ENCODE measurements at regions not wholly inside any gene's neighbourhood (a gene's known extent, or its start where the extent isn't known, plus 50 kb on each side); places are given as distances from the start of the nearest gene placed in this dataset.

GRCh38 chr11:87463486-87464102, 425.9 kb downstream of the TMEM135 start:
- H3K4me3 ChIP-seq (ENCODE audit: low read length) = no peak overlapping the region
- peak; percentile 75 for TF ChIP-seq CTCF (IDR thresholded peaks at IDR 0.05; ENCODE audit: insufficient read depth, low read depth, low read length, missing control alignments)
- peak; percentile 80 for DNase-seq (ENCODE audit: low read depth)

GRCh38 chr11:87462171-87462570, 424.4 kb downstream of the TMEM135 start:
- H3K4me3 ChIP-seq (ENCODE audit: low read length) = no peak overlapping the region
- TF ChIP-seq CTCF (IDR thresholded peaks at IDR 0.05; ENCODE audit: insufficient read depth, low read depth, low read length, missing control alignments) = no peak
- no peak for DNase-seq (ENCODE audit: low read depth)

GRCh38 chr11:87460842-87461637, 423.3 kb downstream of the TMEM135 start:
- DNase-seq (ENCODE audit: low read depth) = no peak
- H3K4me3 ChIP-seq (ENCODE audit: low read length) = no peak overlapping the region
- no peak for TF ChIP-seq CTCF (IDR thresholded peaks at IDR 0.05; ENCODE audit: insufficient read depth, low read depth, low read length, missing control alignments)

- H3K4me3 ChIP-seq (ENCODE audit: low read length) = no peak overlapping the region
- no peak for TF ChIP-seq CTCF (IDR thresholded peaks at IDR 0.05; ENCODE audit: insufficient read depth, low read depth, low read length, missing control alignments)
- DNase-seq (ENCODE audit: low read depth) = no peak
These were observed 422.5 kb downstream of the TMEM135 start for GRCh38 chr11:87460279-87460678.

- DNase-seq (ENCODE audit: low read depth) = no peak
- H3K4me3 ChIP-seq (ENCODE audit: low read length) = no peak overlapping the region
- no peak for TF ChIP-seq CTCF (IDR thresholded peaks at IDR 0.05; ENCODE audit: insufficient read depth, low read depth, low read length, missing control alignments)
These were observed 421.6 kb downstream of the TMEM135 start for GRCh38 chr11:87459351-87459750.

- DNase-seq (ENCODE audit: low read depth) = no peak
- TF ChIP-seq CTCF (IDR thresholded peaks at IDR 0.05; ENCODE audit: insufficient read depth, low read depth, low read length, missing control alignments) = no peak
- H3K4me3 ChIP-seq (ENCODE audit: low read length) = no peak overlapping the region
These were observed 418.8 kb downstream of the TMEM135 start for GRCh38 chr11:87456499-87456898.
